IMR-90 (cell line): ENCODE measurements at regions not wholly inside any gene's neighbourhood (a gene's known extent, or its start where the extent isn't known, plus 50 kb on each side); places are given as distances from the start of the nearest gene placed in this dataset.

Experiments used
- ATAC-seq: fragments of 200-7000 bp; cut with Tn5 transposase; 2 replicates; pipeline ENCODE4 v1.9.1; 2020; ENCODE audit warnings: low read depth, mild to moderate bottlenecking, moderate library complexity
- BruUV-seq: library from RNA; stranded (reverse); fragments of 400-500 nt; replicated peaks from 2 replicates; lab custom pipeline; 2021; lab: Mats Ljungman, UMichigan
- CTCF ChIA-PET: fragments of 300-600 bp; formaldehyde crosslinking; extraction: SDS; loops from one replicate; lab custom pipeline; 2021; ENCODE audit warnings: antibody characterized with exemption; lab: Yijun Ruan, JAX
- POLR2A ChIA-PET: fragments of 300-600 bp; sonication (Branson Sonifier 250); formaldehyde crosslinking; loops from one replicate; lab custom pipeline; 2022; ENCODE audit warnings: antibody characterized with exemption; ENCODE audit not compliant: unreplicated experiment; lab: Charles Lee
- DNase-seq: peaks from one replicate; pipeline ENCODE4 v3.0.0; 2013
- H2AFZ ChIP-seq: replicated peaks from 2 replicates; pipeline ENCODE3; 2013; ENCODE audit warnings: low read length, mild to moderate bottlenecking; ENCODE audit not compliant: poor library complexity
- H2AK5ac ChIP-seq: 2 replicates; pipeline ENCODE4 v1.6.1; 2013; ENCODE audit warnings: low read depth, low read length, inconsistent platforms
- H2AK9ac ChIP-seq: replicated peaks from 2 replicates; pipeline ENCODE3; 2013; ENCODE audit warnings: mild to moderate bottlenecking, low read depth, low read length, moderate library complexity; ENCODE audit not compliant: poor library complexity
- H2BK120ac ChIP-seq: 2 replicates; pipeline ENCODE4 v1.6.1; 2013; ENCODE audit warnings: low read depth, low read length, inconsistent platforms
- H2BK15ac ChIP-seq: 3 replicates; pipeline ENCODE4 v1.6.1; 2013; ENCODE audit warnings: low read depth, low read length, inconsistent platforms
- H2BK20ac ChIP-seq: 2 replicates; pipeline ENCODE4 v1.6.1; 2013; ENCODE audit warnings: low read depth, mild to moderate bottlenecking, inconsistent platforms, low read length, moderate library complexity
- H2BK5ac ChIP-seq: 2 replicates; pipeline ENCODE4 v1.6.1; 2013; ENCODE audit warnings: mild to moderate bottlenecking, low read depth, low read length, inconsistent platforms; ENCODE audit not compliant: poor library complexity, severe bottlenecking
- H3K14ac ChIP-seq: replicated peaks from 2 replicates; pipeline ENCODE4 v1.6.1; 2013; ENCODE audit warnings: low read depth, low read length, inconsistent platforms
- H3K18ac ChIP-seq: 2 replicates; pipeline ENCODE4 v1.6.1; 2013; ENCODE audit warnings: low read depth, low read length, control low read depth
- H3K23ac ChIP-seq: 2 replicates; pipeline ENCODE4 v1.6.1; 2013; ENCODE audit warnings: low read depth, low read length, inconsistent platforms
- H3K27ac ChIP-seq: 2 replicates; pipeline ENCODE4 v1.5.1; 2013; ENCODE audit warnings: mild to moderate bottlenecking, control low read depth, low read length; ENCODE audit not compliant: insufficient read depth
- H3K27me3 ChIP-seq: 2 replicates; pipeline ENCODE4 v1.6.1; 2013; ENCODE audit warnings: low read length; ENCODE audit not compliant: control insufficient read depth, insufficient read depth
- H3K36me3 ChIP-seq: 2 replicates; pipeline ENCODE4 v1.6.1; 2013; ENCODE audit warnings: low read length, mixed read lengths; ENCODE audit not compliant: control insufficient read depth, insufficient read depth
- H3K4ac ChIP-seq: 2 replicates; pipeline ENCODE4 v1.6.1; 2013; ENCODE audit warnings: low read depth, low read length, inconsistent platforms
- H3K4me1 ChIP-seq: 2 replicates; pipeline ENCODE4 v1.6.1; 2013; ENCODE audit warnings: low read length, mixed read lengths; ENCODE audit not compliant: control insufficient read depth, insufficient read depth
- H3K4me2 ChIP-seq: 2 replicates; pipeline ENCODE4 v1.6.1; 2013; ENCODE audit warnings: low read depth, mild to moderate bottlenecking, control low read depth, low read length, moderate library complexity
- H3K4me3 ChIP-seq: 2 replicates; pipeline ENCODE4 v1.5.1; 2013; ENCODE audit warnings: low read depth, mild to moderate bottlenecking, control low read depth, low read length, moderate library complexity; ENCODE audit not compliant: insufficient read depth
- H3K56ac ChIP-seq: 2 replicates; pipeline ENCODE4 v1.6.1; 2013; ENCODE audit warnings: low read length, inconsistent platforms; ENCODE audit not compliant: insufficient read depth; ENCODE audit errors: extremely low read depth
- H3K79me1 ChIP-seq, 2 experiments: 2 replicates each; pipeline ENCODE4 v1.6.1; 2013; ENCODE audit warnings: low read length in 2 of 2, inconsistent platforms in 1 of 2, low read depth in 1 of 2
- H3K9ac ChIP-seq: 2 replicates; pipeline ENCODE4 v1.6.1; 2013; ENCODE audit warnings: low read depth, low read length, control low read depth
- H3K9me1 ChIP-seq: 2 replicates; pipeline ENCODE4 v1.6.1; 2013; ENCODE audit warnings: low read length, inconsistent platforms; ENCODE audit not compliant: insufficient read depth
- H3K9me3 ChIP-seq: 2 replicates; pipeline ENCODE4 v1.6.1; 2013; ENCODE audit warnings: low read length; ENCODE audit not compliant: control insufficient read depth, insufficient read depth
- H4K20me1 ChIP-seq: 2 replicates; pipeline ENCODE4 v1.6.1; 2013; ENCODE audit warnings: low read length, inconsistent platforms; ENCODE audit not compliant: insufficient read depth
- H4K5ac ChIP-seq: 2 replicates; pipeline ENCODE4 v1.6.1; 2013; ENCODE audit warnings: mild to moderate bottlenecking, low read depth, low read length, control low read depth
- H4K8ac ChIP-seq, 2 experiments: 2 replicates each; pipeline ENCODE4 v1.6.1; 2013; ENCODE audit warnings: low read depth in 2 of 2, low read length in 2 of 2, control low read depth in 1 of 2, inconsistent platforms in 1 of 2
- H4K91ac ChIP-seq: 2 replicates; pipeline ENCODE4 v1.6.1; 2013; ENCODE audit warnings: low read depth, low read length, inconsistent platforms; ENCODE audit not compliant: insufficient read depth
- BHLHE40 ChIP-seq: fragments of 150-350 bp; IDR thresholded peaks from 2 replicates; pipeline ENCODE4 v1.6.1; 2016; ENCODE audit warnings: mild to moderate bottlenecking, low read depth, low read length
- CEBPB ChIP-seq: IDR thresholded peaks from 2 replicates; pipeline ENCODE4 v1.6.1; 2012; ENCODE audit warnings: low read depth, low read length, improper control_type of control experiment
- CHD1 ChIP-seq: IDR thresholded peaks from 2 replicates; pipeline ENCODE4 v1.6.1; 2012; ENCODE audit warnings: low read depth, low read length, improper control_type of control experiment
- FOS ChIP-seq: fragments of 150-350 bp; IDR thresholded peaks from 2 replicates; pipeline ENCODE4 v1.6.1; 2016; ENCODE audit warnings: low read depth, low read length
- MAZ ChIP-seq: IDR thresholded peaks from 2 replicates; pipeline ENCODE4 v1.6.1; 2012; ENCODE audit warnings: low read depth, mild to moderate bottlenecking, low read length, improper control_type of control experiment, moderate library complexity, borderline replicate concordance
- MXI1 ChIP-seq: IDR thresholded peaks from 2 replicates; pipeline ENCODE4 v1.6.1; 2012; ENCODE audit warnings: low read depth, mild to moderate bottlenecking, low read length, moderate library complexity, borderline replicate concordance
- RAD21 ChIP-seq: IDR thresholded peaks from 2 replicates; pipeline ENCODE4 v1.6.1; 2012; ENCODE audit warnings: low read length, improper control_type of control experiment
- RCOR1 ChIP-seq: IDR thresholded peaks from 2 replicates; pipeline ENCODE4 v1.6.1; 2012; ENCODE audit warnings: mild to moderate bottlenecking, low read length, improper control_type of control experiment; ENCODE audit not compliant: insufficient replicate concordance
- RFX5 ChIP-seq: IDR thresholded peaks from 2 replicates; pipeline ENCODE4 v1.8.0; 2012; ENCODE audit warnings: low read depth, mild to moderate bottlenecking, low read length, moderate library complexity
- SMC3 ChIP-seq: fragments of 150-350 bp; IDR thresholded peaks from 2 replicates; pipeline ENCODE4 v1.6.1; 2016; ENCODE audit warnings: low read depth, mild to moderate bottlenecking, antibody characterized with exemption, low read length, moderate library complexity
- WGBS, 2 experiments: methylation state at CpG; one replicate each; pipeline versions ENCODE4 v1.1.5 to v1.1.7; 2013; ENCODE audit warnings: missing lambda C conversion rate in 2 of 2; ENCODE audit not compliant: insufficient read length in 1 of 2; ENCODE audit errors: extremely low coverage in 2 of 2; 5-methylcytosine and 5-hydroxymethylcytosine counted together
- dilution Hi-C: fragments of 300-500 bp; cut with HindIII; formaldehyde crosslinking; loops from one replicate; pipeline ENCODE4 v1.14.3; 2018; ENCODE audit warnings: low sequenced_read_pairs; ENCODE audit not compliant: unreplicated experiment
- in situ Hi-C: fragments of 300-500 bp; cut with MboI; formaldehyde crosslinking; loops from 3 replicates; pipeline ENCODE4 v1.14.3; 2019; ENCODE audit warnings: low sequenced_read_pairs, inconsistent platforms, mixed read lengths
- intact Hi-C: fragments of 100-400 bp; cut with micrococcal nuclease; formaldehyde crosslinking; loops from 2 replicates; pipeline ENCODE4 v1.10.0; 2022

- Histone ChIP-seq H3K9me1 (peaks cover 6% of the 10 kb centered on the region; the same call in 1 of the 2 replicates), H2BK15ac (peak overlapping the region; percentile 1; the same call in 1 of the 3 replicates), H3K79me1 (peaks cover 5 to 9% of the 10 kb centered on the region in 2 experiments; a peak in 3 of 4 replicates), H3K4me1 (peaks cover 13% of the 10 kb centered on the region), H3K36me3 (no peaks in the 10 kb centered on the region), H2BK120ac (peak overlapping the region; percentile 78), H4K20me1 (no peaks in the 10 kb centered on the region), H2BK5ac (peak overlapping the region; percentile 54), H3K56ac (peak overlapping the region; percentile 19; the same call in 1 of the 2 replicates), H2AK5ac (peak overlapping the region; percentile 40; the same call in 1 of the 2 replicates), H2AK9ac (no peak overlapping the region), H2AFZ (peak overlapping the region; percentile 64), H2BK20ac (peak overlapping the region; percentile 76), H4K91ac (peak overlapping the region; percentile 2; the same call in 1 of the 2 replicates), H4K8ac (peak overlapping the region in 1 of 2 experiments; percentile 0; a peak in 2 of 4 replicates), H4K5ac (0 out of 2 replicates have a peak overlapping the region, but pooled peaks have one; percentile 0), H3K9me3 (no peaks in the 10 kb centered on the region), H3K9ac (no peak overlapping the region), H3K27me3 (no peaks in the 10 kb centered on the region), H3K27ac (peak overlapping the region; percentile 11), H3K14ac (peak overlapping the region; percentile 6), H3K18ac (0 out of 2 replicates have a peak overlapping the region, but pooled peaks have one; percentile 14), H3K4ac (peak overlapping the region; percentile 70), H3K4me2 (no peak overlapping the region; the same call in 1 of the 2 replicates), H3K23ac (no peak overlapping the region), H3K4me3 (no peak overlapping the region)
- no CpG with 5 or more reads among the region's 6 CpGs for WGBS, 2 experiments
- POLR2A ChIA-PET = no interaction called here
- in situ Hi-C loops (no loop called here), dilution Hi-C loops (no loop called here), intact Hi-C loops (no loop called here)
- DNase-seq (peak; percentile 98), ATAC-seq (peak; percentile 83)
- CTCF ChIA-PET = interaction anchor here (0.6 to 1.1 kb wide), 3 partner anchors 25 to 1991 kb away, joined by 3 to 9 read pairs (median 4); no protein-coding TSS in a partner anchor
- BruUV-seq = no TSS peak
- TF ChIP-seq RCOR1 (peak; percentile 73), SMC3 (peak; percentile 12; the same call in 1 of the 2 replicates), FOS (peak; percentile 56), CEBPB (peak; percentile 82), RFX5 (no peak), MXI1 (no peak), RAD21 (no peak; the same call in 1 of the 2 replicates), BHLHE40 (peak; percentile 68), MAZ (peak; percentile 91), CHD1 (no peak)
These were observed 57.7 kb upstream of the MAP4K3 start for GRCh38 chr2:39494784-39495251.
